Activated CD4-positive, alpha-beta T cell treated with anti-CD3 and anti-CD28 coated beads, Interleukin-2, amount 50 U/mL, for 48 hours (primary cell): ENCODE measurements at regions not wholly inside any gene's neighbourhood (a gene's known extent, or its start where the extent isn't known, plus 50 kb on each side); places are given as distances from the start of the nearest gene placed in this dataset.
"Not testable (repeated sequence)": the region's sequence is repeated elsewhere in the genome, so short reads cannot be mapped to it uniquely, and the experiment has no call there.

ENCODE experiments used
- DNase-seq, 2 experiments: peaks; one replicate each; pipeline ENCODE4 v3.0.0-alpha.2; 2020

DNA sequence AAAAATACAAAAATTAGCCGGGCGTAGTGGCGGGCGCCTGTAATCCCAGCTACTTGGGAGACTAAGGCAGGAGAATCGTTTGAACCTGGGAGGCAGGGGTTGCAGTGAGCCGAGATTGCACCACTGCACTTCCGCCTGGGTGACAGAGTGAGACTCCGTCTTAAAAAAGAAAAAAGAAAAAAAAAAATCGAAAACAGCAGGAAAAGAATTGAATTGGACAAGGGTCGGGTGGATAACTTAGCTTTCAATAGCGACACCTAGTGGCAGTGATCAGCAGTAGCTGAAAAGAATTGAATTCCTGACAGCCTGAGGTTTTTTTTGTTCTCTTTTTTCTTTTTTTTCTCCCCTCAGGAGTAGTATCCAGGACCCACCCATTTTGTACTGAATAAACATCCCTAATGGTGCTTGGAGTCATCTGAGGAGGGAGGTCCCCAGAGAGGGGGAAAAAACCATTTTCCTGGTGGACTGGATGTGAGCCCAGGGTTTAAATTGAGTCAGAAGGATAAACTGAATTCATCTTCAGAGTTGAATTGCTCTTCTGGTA, 55.1 kb downstream of the CYCS start:
- peak; percentile 24 to 34 for DNase-seq

DNA sequence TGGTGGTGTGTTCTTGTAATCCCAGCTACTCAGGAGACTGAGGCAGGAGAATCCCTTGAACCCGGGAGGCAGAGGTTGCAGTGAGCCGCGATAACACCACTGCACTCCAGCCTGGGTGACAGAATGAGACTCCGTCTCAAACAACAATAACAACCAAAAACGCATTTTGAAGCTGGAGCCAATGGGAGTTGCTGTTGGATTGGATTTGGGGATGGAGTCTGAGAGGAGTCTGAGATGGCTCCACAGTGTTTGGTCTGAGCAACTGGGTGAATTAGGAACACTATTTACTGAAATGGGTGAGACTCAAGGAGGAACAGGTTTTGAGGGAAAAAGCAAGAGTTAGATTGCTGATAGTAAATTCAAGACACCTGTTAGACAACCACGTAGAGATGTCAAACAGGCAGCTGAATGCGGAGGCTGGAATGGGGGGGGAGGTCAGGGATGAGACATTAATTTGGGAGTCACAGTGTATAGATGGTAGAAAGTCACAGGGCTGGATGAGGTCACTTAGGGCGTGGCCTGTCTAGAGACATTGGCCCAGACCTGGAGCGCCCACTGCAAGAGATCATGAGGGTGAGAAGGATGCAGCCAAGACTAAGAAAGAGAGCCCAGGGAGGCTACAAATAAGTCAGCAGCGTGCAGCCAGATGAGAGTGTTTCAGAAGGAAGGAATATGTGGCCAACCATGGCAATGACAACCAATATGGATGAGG, 56.4 kb downstream of the CYCS start:
- DNase-seq: no peak

DNA sequence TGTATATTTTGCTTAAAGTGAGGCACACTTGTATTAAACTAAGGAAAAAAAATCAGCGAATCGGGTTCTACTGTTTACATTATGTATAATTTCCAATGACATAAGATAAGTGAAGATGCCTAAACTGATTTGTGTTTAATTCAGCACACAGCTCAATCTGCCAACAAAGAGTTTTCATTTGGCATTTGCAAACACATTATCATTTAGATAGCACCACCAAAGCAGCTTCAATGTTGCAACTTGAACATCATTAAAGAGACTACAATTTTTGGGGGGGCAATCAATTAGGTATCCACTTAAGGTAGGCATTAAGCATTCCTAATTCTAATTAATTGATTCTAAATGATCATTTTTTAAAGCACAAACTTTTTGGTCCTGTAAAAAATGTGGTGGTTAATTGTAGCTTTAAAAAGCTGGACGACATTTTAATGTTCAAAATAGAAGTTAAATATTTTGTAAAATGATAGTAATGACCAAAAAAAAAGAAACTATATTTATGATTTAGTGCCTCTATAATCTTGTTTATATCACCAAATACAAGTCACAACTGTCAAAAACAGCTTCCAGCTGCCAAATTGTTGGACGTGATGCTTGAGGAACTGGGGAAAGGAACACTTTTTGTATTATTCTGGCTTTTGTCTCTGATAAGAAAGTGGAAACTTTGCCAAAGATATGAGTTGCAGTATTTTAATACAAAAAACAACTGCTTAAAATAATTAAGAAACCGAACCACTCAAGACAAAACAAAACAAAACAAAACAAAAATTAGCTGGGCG, 57.1 kb downstream of the CYCS start:
- no peak for DNase-seq

DNA sequence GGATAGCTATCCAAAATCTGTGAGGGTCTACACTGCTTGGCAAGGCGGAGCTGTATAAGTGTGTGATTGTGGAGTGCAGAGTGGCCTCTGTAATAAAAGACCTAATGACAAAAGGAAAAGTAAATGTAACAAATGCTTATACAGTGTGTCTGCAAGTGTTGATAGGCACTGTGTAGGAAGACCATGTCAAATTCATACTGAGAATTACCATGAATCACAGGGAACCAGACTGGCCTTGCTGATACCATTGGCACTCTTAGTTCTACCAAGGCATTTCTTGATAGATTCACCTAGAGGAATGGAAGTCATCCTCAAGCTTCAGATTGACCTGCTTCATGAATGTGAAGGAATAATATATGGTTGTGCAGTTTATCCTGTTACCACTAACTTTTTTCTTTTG, 58.8 kb downstream of the CYCS start:
- DNase-seq: no peak

DNA sequence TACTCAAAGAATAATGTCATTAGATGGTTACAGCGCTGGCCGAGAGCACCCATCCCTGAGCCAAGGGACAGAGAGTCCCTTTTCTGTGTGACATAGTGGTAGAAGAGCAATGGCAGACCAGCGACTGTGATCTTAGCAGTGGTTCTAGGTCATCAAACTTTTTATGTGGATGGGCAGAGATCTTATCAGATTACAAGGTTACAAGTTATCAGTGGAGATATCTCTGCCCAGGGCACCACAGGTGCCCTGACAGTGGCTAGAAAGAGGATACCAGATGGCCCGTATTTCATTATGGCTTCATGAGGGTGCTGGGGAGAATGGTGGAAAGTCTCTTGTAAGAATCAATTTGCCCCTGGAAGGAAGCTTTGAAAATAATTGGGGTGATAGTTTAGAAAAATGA, 62.7 kb downstream of the CYCS start:
- DNase-seq: no peak

DNA sequence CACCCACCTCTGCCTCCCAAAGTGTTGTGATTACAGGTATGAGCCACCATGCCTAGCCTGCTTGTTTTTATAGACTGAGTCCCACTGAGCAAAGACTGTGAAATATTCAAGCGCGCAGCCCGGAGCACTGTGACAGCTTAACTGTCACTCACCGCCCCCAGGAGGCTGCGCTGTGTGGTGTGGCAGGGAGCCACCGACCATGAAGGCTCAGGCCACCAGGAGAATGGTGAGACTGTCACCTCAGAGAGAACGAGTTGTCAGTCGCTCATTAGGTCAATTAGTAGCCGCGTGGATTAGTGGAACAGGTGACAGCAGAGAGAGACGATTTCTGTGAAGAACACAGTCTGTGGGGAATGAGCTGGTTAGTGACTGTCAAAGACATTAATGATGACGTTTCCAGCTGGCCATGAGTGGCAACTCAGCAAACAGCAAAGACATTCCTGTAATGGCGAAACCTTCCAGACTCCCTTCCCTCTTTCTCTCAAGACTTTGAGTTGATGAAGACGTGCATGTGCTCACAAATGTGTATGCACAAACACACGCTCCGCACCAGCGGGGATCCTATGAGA, 64.5 kb downstream of the CYCS start:
- no peak for DNase-seq

DNA sequence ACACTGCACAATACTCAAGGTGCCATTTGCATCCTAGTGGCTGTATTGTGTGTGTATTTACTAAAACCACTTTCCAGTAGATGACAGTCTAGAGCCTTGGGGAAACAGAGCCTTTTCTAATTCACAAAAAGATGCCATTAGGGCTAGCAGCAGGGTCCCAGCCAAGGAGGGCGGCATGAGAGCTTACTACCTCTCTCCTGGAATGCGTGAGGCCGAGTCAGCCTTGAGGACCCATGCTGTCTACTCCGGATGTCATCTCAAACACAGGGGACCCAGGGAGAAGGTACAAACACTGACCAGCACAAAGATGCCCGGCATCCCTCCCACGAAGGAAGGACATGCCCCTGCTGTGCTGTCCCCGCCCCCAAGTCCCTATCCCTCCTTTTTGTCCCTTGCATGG, 65.5 kb downstream of the CYCS start:
- DNase-seq: no peak

DNA sequence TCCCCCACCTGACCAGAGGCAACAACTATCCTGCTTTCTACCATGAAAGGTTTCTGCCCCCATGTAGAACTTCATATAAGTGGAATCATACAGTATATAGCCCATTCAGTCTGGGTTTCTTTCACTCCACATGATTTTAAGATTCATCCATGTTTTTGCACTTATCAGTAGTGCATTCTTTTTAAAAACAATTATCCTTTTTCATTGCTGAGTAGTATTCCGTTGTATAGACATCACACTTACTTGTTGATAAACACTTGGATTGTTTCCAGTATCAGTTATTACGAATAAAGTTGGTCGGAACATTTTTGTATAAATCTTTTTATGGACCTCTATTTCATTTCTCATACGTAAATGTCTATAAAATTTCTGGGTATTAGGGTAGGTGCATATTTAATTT, 68.7 kb downstream of the CYCS start:
- DNase-seq: no peak

DNA sequence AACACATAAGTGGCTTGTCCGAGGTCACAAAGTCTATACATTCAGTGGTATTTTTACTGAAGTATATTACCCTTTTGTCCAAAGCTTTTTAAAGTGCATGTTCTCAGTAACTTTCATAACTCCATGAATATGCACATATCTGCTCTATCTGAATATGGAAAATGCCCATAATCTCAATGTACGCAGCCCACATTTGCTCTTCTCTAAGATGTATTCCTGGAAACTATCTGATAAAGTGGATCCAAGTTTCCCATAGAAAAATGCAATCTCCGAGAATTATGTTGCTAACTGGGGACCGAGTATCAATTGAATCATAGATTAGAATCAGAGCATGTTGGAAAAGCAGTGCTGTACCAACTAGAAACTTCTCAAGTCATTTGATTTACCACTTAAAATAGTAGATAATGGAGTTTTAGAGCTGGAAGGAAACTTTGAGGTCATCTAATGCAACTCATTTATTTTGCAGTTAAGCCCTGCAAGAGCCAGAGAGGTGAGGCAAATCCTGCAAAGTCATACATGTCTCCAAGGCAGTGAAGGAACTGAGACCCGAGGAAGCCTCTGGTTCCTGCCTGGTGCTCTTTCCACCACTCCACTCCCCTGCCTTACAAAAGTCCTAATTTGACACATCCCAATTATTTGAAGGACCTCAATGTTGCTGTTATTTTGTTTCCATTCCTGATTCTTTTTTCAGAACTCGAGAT, 69.4 kb downstream of the CYCS start:
- no peak for DNase-seq

DNA sequence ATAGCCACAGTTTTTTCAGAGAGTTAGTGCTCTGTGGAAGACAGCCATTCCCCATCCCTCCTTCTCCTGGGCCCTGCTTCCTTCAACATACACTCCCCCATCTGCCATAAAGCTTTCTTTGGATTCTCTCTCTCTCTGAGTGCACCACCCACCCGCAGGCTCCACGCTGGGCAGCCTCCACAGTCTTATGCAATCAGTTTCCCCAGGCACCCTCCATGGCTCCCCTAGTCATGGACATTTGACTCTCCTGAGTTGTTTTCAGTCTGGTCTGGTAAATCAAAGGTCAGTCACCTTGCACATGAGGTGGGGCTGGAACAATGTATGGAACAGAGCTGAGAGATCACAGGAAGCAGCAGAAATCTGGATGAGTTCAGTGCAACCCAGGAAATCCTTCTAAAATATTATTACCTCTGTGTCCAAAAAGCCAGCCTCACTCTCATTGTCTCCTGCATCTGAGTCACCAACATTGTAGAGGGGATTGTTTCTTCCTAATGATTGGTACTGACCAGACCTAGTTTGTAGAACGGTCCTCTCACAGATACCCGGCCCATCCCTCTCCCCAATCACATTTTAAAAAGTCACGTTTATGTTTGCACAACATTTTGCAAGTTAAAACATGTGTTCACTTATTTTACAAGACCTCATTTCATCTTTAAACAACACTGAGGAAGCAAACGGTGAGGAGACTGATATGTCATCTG, 70.1 kb downstream of the CYCS start:
- no peak for DNase-seq

DNA sequence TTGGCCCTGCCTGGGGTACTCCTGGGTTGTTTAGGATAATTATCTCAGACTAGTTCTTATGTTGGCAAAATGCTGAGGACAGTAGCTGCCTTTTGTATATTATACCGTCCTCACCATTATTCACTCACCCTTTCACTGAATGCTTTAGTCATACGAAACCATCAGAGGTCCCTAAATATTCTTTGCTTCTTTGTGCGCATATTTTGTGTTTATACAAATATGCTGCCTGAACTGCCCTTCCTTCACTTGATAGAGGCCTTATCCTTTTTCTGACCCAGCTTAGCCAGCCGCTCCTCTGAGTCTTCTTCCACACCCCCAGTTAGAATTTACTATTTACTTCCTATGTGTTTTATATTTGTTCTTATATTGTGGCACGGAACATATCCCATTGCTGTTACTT, 70.2 kb upstream of the OSBPL3 start:
- DNase-seq: no peak

DNA sequence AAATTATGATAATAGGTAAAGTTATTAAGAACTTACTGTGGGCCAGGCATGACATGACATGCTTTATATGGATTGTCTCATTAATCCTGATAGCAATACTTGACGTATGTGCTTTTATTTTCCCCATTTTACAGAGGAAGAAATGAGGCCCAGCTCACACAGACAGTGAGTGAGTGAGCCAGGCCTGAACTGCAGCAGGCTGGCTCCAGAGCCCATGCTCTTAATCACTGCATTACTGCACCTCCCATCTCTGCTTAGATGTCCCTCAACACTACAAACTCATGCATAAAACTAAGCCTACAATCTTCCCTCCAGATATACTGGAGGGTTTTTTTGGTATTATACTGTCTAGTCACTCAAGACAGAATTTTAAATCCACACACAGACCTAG, 68.5 kb upstream of the OSBPL3 start:
- DNase-seq: no peak

DNA sequence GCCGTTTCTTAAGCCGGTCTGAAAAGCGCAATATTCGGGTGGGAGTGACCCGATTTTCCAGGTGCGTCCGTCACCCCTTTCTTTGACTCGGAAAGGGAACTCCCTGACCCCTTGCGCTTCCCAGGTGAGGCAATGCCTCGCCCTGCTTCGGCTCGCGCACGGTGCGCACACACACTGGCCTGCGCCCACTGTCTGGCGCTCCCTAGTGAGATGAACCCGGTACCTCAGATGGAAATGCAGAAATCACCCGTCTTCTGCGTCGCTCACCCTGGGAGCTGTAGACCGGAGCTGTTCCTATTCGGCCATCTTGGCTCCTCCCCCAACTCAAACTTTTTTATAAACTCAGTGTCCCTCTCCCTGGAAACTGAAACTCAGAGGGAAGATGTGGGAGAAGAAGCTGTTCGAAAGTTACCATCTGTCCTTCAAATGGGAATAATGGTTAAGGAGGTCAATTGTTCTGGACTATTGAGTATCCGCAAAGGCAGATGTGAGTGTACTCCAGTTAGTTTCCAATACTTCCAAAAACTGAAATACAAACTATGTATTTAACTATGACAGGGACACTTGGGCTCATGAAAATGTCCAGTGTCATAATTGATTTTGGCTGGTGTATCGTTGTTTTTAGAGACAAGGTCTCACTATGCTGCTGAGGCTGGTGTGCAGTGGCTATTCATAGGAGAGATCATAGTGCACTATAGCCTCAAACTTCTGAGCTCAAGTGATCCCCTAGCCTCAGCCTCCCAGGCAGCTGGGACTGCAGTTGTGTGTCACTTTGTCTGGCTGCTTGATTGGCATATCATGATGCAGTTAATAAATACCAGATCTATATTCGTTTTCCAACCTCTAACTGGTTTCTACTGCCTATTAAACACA, 67.8 kb upstream of the OSBPL3 start:
- not testable (repeated sequence) for DNase-seq

DNA sequence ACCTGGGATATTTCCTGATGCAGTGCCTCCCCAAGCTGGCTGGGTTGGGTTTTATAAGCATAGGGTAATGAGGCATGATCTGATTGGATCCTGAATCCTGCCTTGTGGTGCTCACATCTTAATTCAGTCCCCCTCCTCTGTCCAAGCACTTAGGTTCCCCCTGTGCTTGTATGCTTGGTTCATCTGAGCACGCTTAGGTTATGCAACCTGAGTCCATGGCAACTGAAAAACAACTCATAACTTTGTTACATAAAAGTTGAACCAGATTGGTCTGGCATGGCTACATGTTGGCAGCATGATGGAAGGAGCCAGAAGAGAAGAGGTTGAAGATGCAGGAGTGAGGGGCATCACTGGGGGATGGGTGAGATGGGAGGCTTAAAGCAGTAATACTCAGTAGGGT, 57.3 kb upstream of the OSBPL3 start:
- DNase-seq: no peak

DNA sequence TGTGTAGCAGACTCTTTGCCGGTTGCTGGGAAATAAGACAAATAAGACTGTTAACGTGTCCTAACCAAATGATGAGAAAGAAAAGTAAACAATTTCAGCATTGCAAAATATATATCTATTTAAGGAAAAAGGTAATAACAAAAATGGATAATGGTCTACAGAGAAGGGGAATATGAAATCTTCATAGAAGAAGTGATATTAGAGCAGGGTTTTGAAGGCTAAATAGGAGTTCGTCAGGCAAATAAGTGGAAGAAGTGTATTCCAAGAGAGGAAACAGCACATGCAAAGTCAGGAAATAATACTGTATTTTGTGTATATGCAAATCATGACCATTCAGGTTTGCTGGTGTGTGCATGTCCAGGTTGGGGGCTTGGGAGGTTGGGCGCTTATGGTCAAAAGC, 55.3 kb upstream of the OSBPL3 start:
- DNase-seq: no peak

DNA sequence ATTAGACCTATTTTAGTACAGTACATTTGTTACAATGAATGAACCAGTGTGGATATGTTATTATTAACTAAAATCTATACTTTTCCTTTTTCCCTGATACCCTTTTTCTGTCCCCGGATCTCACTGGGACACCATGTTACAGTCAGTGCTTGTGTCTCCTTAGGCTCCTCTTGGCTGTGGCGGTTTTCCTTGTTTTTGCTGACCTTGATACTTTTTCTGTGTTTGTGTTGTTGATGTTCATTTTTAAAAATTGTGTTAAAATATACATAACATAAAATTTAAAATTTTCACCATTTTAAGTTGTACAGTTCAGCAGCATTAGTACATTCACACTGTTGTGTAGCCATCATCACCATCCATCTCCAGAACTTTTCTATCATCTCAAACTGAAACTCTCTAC, 54.2 kb upstream of the OSBPL3 start:
- DNase-seq: no peak

DNA sequence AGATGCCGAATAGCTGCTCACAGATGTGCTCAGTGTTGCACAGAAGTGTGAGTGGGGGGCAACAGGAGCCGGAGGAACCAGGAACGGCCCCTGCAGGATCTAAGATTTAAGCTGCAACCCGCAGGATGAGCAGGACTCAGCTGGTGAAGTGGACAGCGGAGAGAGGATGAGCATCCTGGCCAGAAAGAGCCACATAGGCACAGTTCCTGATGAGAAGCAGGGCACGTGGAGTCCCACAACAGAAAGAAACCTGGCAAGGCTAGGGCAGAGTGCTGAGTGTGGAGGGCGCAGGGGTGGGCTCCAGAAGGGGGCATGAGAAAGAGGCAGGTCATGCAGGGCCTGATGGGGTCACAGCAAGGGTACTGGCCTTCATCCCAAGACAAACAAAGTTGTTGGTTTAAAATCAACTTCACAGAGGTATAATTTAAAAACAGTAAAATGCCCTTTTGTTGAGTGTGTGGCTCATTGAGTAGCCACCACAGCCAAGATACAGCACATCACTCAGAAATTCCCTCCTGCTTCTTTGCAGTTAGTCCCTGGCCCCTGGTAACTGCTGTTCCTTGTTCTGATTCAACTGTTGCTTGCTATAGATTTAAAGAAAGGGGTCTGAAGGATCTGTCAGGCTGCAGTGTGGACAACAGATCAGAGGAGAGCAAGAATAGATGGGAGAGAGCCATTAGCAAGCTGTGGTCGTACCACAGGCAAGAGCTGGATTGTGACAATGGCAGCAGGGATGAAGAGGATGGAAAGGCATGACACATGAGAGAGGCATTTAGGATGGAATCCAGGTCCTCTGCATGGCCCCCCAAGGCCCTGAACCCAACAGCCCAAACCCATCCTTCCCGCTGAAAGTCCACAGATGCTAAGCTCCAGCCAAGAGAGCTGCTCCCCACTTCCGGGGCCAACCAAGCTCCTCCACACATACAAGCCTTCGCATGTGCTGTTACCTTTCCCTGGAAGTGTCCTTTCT, 53.1 kb upstream of the OSBPL3 start:
- no peak for DNase-seq

DNA sequence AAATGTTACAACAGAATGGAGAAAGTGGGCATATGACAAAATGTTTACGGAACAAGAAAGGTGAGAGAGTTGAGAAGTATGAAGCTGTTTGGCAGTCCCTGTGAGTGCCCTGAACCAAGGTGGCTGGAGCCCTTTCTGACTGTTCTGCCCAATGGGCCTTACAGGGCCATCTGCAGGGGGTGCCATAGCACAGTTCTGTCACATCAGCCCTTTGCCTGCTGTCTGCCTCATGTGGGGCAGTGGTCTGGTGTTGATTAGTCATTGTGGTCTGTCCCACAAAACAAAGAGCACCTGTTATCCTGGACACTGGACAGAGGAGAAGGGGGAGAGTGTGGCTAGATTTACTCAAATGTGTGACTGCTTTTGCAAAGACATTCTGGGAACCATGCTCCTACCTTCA, 51.5 kb upstream of the OSBPL3 start:
- no peak for DNase-seq

DNA sequence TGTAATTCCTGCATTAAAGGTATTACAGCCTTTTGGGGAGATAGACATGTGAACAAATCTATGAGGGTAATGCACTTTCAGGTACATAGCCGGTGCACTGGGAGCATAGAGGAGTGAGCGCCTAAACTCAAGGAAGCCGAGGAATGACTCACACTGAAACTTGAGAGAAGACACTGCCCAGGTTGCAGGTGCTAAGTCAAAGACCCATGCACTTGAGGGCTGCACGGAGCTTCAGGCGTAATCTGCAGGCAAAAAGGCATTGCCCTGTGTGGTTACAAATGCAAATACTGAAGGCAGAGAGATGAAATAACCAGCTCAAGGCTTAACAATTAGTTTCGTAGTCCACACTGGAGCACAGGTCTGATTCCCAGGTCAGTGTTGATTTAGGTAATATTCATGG, 51.0 kb upstream of the OSBPL3 start:
- no peak for DNase-seq
